HG03159 (cell line): ENCODE measurements at regions not wholly inside any gene's neighbourhood (a gene's known extent, or its start where the extent isn't known, plus 50 kb on each side); places are given as distances from the start of the nearest gene placed in this dataset.

Experiments
- ATAC-seq: cut with Tn5 transposase; IDR thresholded peaks from one replicate; pipeline ENCODE4 v1.9.1; 2021; ENCODE audit warnings: mild to moderate bottlenecking, moderate library complexity; ENCODE audit not compliant: unreplicated experiment

DNA sequence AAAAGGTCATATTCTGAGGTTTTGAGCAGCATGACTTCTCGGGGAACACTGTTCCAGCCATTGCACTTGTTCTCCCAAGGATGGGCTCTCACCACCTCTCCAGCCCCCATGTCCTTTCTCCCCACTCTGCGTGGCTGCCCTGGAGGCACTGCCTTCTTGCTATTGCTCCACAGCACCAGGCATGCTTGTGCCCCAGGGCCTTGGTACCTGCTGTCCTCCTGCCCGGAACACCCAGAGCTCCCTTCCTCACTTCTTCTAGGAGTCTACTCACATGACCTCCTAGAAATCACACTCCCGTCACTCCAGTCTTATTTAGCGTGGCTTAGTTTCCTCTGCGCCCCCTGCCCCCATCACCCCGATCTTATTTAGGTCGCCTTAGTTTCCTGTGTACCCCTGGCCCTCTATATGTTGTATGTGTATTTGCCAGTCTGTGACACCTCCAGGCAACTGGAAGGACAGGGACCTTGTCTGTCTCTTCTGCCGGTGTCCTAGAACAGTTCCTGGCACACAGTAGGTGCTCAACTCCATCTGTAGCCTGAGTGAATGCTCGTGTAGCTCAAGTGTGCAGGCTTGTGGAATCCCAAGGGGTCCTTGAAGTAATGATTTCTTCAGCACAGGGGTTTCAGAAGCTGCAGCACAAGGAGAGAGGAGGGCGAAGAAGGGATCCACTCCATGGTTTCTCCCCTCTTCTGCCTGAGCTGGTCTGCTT lies 208.6 kb upstream of the CIBAR2 start:
- no peak for ATAC-seq

DNA sequence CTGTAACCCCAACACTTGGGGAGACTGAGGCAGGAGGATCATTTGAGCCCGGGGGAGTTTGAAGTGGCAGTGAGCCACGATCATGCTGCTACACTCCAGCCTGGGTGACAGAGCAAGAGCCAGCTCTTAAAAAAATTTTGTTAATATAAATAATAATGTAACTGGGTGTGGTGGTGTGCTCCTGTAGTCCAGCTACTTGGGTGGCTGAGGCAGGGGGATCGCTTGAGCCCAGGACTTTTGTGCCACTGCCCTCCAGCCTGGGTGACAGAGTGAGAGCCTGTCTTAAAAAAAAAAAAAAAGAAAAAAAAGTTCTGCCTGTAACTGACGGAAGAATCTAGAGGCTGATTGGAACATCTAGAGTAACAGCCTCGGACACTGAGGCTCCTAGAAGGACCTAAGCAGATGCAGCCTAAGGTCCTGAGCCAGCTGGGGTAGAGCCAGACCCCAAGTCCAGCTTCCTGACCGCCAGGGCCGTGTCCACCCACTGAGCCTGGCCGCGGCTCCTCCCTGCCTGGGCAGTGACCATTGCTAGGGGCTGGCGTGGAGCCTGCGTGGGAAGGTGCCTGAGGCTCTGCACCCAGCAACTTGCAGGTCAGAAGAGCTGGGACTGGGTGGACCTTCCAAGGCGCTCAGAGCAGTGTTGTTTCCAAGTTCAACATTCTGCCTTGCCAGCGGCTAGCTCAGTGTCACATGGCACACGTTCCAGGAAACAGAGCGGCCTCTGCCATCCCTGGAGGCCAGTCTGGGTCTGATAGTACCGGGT lies 209.4 kb upstream of the CIBAR2 start:
- ATAC-seq: no peak

DNA sequence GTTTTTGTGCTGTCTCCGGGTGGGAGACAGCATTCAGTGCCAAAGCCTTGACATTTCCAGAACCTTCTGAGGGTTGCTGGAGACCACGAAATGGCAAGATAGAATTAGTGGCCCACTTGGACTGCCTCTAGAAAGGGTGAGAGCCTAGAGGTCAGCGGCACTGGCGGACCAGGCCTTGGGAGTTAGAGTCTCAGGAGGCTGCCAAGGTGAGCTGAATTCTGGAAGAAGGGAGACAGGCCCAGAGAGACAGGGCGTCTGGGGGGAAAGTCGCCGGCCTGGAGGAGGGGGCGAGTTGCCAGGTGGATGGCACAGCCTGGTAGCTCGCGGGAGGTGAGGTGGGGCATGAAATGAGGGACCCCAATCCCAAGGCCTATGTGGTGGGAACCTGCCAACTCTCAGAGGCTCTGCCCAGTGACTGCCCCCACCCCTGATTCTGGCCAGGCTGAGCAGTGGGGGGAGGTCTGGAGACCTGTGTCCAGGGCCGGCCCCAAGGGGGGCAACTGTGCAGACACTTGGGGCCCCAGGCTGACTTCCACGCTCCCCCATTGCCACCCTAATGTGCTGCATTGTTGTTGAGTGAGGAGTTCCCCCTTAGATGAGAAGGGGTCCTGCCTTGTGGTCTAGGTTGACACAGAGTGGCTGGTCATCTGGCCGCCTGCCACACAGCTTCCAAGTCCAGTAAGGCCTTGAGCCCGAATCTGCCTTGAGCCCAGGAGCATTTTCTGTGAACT lies 211.1 kb upstream of the CIBAR2 start:
- ATAC-seq: no peak

DNA sequence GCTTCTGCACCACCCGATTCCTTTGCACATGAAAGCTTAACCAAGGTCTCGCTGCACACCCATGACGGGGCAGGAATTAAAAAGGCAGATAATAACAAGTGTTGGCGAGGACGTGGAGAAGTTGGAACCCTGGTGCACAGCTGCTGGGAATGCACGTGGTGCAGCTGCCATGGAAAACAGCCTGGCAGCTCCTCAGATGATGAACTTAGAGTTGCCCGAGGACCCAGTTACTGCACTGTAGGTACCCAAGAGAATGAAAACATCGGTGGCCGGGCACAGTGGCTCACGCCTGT lies 211.6 kb upstream of the CIBAR2 start:
- no peak for ATAC-seq

DNA sequence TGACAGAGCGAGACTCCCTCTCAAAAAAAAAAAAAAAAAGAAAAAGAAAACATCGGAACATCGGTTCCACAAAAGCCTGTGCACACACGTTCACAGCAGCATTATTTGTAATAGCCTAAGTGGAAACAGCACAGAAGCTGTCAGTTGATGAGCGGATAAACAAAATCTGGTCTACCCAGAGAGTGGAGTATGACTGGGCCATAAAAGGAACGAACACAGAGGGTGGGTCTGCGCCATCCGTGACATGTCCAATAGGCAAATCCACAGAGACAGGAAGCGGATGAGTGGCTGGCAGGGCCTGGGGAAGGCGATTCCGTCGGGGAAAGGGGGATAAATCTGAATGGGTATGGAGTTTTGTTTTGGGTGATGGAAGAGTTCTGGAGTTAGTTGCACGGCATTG lies 212.2 kb upstream of the CIBAR2 start:
- no peak for ATAC-seq

DNA sequence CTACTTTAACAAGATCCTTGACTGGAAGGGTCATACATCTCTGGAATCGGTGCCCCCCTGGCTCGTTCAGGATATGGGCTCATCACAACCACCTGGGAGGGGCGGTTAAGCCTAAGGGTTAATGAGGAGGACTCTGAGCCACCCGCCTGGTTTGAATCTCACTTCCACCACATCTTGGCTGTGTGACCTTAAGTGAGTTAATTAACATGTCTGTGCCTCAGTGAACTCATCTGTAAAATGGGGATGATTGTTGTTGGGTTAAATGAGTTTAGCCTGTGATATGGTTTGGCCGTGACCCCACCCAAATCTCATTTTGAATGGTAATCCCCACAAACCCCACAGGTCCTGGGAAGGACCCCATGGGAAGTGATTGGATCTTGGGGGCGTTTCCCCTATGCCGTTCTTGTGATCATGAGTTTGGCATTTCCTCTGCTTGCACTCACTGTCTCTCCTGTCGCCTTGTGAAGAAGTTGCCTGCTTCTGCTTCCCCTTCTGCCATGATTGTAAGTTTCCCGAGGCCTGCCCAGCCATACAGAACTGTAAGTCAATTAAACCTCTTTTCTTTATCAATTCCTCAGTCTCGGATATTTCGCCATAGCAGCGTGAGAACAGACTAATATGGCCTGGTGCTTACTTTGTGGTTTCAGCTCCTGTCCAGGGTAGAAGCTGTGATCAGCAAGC lies 214.0 kb upstream of the CIBAR2 start:
- ATAC-seq: no peak

DNA sequence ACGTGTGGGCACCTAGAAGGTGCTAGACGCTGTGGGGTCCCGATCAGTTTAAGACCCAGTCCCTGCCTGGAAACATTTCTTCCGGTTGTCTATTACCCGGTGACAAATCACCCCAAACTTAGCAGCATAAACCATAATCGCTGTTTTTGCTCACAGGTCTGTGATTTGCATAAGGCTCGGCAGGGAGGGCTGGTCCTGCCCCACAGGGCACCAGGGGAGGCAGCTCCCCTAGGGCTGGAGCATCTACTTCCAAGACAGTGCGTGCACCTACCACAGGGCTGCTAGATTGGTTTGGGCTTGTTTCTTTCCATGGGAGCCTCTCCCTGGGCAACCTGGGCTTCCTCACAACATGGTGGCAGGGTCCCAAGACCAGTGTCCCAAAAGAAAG lies 214.5 kb upstream of the CIBAR2 start:
- no peak for ATAC-seq

DNA sequence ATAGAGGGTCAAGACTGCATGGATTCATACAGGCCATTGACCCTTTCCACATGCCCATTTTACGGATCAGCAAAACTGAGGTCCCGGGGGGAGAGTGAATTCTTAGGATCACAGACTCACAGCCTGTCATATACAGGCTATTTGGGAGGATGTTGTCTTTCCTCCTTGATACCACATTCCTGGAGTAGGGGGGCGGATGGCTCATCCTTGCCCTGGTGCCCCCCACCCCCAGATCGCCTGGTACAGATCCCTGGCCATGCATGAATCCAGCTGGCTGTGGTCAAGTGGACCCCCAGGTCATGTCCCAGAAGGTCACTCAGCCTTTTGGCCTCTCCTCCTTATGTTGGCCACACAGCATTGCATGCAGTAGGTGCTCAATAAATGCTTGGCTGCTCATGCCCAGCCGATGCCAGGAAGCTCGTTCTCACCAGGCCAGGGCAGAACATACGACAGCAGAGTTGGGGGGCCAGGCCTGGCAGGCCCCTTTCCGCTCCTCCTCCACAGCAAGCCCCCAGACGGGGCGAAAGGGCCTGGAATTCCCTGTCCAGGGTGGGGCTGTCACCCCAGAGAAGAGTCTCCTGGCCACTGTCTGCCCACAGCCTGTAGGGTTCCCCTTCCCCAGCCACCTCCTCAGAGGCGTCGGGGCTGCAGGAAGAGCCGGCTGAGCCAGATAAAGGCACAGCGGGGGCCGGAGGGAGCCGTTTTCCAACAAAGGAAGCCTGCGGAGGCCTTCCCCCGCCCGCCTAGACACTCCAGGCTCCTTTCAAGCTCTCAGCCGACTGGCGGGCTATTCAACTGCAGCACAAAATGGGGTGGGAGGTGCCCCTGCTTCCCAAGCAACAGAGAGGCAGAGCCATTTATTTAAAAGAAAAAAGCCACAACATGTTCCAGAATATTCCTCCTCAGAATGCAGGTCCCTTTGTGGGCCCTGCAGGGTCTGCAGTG lies 215.7 kb upstream of the CIBAR2 start:
- ATAC-seq: no peak

DNA sequence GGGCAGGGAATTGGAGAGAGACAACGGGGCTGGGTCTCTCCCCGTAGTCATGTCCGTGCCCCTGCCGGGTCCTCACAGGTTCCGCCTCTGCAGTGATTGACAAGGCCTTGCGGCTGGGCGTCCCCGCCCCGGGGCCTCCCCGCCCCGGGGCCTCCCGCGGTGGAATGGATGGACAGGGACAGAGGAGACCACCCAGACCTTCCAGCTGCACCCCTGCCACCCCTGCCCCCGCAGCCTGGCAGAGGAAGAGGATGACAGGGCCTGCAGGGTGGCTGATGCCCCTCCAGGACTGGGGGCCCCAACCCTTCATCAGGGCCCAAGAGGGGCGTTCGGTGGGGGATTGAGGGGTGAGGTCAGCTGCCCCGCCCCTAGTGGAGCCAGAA lies 216.4 kb upstream of the CIBAR2 start:
- no peak for ATAC-seq

DNA sequence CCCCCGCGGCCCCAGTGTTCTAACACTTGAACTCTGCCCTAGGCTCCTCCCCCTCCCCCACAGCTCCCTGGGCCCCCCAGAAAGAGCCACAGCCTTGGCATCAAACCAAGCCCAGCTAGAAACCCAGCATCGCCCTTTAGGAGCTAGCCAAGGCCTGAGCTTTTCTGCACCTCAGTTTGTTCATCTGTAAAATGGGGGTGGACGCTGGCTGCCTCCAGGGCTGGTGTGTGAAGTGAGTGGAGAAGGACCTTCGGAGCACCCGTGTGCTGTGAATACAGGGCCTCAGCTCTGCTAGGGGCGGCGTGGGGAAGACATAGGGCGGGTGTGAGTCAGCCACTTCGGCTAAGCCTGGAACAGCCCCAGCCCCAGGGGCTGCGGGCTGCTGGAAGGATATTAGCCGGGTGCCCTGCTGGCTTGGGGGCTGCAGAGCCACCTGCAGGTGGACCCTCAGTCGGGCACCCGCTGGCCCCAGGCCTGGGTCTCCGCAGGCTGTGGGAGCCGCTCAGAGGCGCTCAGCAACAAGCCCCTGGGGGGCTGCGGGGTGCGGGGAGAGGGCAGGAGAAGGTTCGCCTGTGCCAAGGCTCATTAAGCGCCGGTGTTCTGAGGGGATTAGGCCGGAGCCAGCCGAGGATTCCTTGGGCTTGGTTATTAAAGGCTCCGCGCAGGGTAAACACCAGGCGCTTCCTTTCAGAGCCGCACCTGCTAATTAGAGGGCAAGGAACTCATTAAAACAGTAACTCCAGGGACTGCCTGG lies 217.0 kb upstream of the CIBAR2 start:
- ATAC-seq: no peak

DNA sequence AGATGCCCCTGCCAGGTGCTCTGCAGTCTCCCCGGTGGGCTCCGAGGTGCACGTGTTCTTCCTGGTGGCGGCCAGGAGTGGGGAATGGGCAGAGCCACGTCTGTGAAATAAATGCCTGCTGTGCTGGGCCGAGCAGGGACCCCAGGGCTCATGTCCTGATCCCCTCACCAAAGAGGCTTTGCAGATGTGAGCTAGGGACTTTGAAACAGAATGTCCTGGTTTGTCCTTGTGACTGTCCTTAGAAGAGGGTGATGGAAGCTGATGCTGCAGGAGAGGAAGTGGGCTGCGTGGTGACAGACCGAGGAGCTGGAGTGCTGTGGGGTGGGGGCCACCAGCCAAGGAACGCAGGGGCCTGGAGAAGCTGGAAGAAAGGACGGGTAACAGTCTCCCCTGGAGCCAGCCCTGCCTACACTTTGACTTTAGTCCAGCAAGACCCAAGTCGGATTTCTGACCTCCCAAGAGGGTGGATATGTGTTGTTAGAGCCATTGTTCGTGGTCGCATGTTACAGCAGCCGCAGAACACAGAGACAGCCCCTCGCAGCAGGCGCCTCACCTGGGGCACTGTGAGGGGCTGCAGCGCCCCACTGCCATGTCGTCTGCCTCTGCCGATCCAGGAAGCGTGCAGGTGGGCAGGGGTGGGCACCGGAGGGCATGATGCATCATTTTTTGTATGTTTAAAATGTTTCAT lies 217.9 kb upstream of the CIBAR2 start:
- no peak for ATAC-seq

DNA sequence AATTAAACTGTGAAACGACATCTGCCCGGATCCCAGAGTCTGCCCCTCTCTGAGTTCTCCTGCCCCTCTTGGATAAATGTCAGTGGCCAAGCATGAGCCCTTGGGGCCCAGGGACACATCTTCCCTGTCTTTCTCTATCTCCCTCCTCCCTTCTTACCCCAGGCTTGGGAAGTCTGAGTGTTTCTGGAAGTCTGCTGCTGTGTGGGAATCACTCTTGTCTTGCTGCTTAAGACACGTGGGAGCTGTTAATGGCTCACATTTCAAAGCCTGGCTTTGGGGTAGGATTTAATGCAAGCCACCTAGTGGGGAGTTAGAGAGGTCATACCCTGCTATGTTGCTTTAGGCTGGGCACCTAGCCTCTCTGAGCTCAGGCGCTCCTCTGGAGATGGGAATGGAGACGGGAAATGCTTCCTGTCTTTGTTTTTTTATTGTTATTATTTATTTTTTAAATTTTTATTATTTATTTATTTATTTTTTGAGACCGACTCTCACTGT lies 218.5 kb upstream of the CIBAR2 start:
- ATAC-seq: no peak

DNA sequence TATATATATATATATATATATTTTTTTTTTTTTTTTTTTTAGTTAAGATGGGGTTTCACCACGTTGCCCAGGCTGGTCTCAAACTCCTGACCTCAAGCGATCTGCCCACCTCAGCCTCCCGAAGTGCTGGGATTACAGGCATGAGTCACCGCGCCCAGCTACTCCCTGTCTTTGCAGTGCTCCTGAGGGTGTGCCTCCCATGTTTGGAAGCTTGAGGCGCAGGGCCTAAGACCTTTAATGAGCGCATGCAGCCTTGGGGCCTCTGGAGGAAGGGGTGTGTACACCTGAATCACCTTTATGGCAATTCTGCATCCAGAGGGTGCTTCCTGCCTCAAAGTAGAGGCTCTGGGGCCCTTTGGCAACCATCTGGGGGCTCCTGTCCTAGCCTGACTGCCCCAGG lies 219.4 kb upstream of the CIBAR2 start:
- no peak for ATAC-seq

DNA sequence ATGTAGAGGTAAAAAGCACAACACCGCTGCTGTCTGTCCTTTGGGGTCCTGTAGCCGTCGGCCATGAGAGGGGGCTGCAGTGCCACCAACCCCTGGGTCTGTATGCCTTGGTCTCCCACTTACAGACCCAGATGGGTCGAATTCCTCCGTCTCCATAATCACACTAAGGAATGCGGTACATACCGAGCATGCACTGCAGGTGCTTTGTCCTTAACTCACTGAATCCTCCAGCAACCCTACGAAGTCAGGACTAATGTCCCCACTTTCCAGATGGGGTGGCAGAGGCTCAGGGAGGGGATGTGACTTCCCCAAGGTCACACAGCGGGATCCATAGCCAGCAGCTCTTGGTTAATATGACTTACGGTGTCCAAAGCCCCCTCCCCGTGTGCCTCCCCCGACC lies 219.9 kb upstream of the CIBAR2 start:
- no peak for ATAC-seq

DNA sequence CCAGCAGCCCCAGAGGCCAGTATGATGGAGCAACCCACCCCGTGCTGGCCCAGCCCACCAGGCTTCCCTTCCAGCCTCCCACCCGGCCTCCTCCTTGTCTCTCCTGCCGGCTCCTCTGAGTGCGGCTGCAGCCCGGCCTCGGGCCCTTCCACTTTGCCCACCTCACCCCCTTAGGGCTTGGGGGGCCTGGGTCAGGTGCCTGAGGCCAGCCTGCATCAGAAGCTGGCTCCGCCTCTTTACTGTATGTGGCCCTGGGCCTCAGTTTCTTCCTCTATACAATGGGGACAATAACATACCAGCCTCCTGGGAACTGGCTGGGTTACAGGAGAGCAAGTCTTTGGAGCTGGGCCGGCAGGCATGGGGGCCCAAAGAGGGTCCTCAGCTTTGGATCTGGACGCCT lies 221.1 kb upstream of the CIBAR2 start:
- ATAC-seq: no peak

DNA sequence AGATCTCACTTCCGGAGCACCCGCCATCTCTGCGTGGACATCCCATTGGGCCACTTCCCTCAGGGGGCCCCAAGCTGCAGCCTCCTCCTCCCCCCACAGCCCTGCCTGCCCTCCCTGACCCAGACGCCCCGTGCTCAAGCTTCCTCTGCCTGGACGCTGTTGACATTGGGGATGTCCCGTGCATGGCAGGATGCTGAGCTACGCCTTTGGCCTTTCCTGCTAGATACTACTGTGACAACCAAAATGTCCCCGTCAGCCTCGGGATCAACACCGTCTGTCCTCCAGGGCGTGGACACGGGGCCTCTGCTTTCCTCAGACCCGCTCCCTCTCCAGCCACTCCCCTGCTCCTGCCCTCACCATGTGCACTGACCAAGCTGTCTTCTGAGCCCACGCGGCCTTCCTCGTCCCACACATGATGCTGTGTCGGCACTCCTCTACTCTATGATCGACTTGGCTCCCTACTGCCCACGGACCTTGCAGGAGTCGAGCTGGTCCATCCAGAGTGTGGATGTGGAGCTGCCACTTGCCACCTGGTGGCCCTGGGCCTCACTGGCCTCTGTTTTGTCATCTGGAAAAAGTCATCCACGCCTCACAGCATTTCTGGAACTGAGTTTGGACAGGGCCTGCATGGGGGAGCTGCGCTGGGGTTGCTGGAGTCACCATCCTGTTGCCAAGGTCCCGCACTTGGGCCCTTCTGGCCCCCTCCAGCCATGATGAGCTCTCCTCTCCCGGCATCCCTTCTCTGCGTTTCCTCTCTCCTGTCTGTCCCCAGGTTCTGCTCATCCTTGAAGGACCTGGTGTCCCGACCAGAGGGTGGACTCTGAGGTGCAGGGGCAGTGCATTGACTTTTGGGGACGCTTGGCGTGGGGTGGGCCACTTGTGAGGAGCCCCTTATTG lies 221.7 kb upstream of the CIBAR2 start:
- no peak for ATAC-seq

DNA sequence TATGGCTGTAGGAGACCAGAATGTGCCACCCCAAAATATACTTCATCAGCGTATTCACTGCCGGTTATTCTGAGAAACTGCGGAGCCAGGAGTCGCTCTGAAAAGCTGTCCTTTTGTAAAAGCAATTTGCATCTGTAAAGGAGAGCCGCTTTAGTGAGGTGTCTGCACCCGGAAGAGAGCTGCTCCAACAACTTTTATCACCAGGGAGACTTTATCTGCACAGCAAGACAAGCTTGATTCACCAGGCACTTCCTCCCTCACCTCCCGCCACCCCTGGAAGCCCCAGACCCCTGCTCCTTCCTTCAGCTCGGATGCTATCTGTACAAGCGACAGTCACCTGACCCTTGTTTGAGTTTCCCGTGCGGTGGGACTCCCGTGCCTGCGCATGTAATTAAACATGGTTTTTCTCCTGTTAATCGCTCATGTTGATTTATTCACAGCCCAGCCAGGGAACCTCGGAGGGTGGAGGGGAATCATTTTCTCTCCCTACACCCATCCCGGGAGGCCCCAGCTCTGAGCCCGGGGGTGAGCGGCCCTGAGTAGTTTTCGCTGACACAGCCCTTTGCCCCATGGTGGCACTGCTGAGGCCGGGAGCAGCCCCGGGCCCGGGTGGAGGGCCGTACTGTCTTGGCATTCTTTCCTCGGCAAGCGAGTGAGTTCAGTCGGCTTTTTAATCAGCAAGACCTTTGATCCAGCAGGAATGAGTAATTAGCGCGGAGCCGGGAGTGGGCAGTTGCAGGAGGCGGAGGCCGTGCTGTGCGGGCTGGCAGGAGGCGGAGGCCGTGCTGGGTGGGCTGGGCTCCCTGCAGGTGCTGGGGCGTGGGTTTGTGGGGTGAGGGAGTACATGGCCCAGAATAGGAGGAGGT lies 222.7 kb upstream of the CIBAR2 start:
- ATAC-seq: no peak
